ENCODE measurements at regions not wholly inside any gene's neighbourhood (a gene's known extent, or its start where the extent isn't known, plus 50 kb on each side); places are given as distances from the start of the nearest gene placed in this dataset.

GRCh38 chr5:17056141-17056631 is 120.1 kb upstream of the MYO10 start:
- TF ChIP-seq CTCF (conservative IDR thresholded peaks at IDR 0.05; ENCODE audit: low read depth in 2 of 2), result no peak
- TF ChIP-seq REST (IDR thresholded peaks at IDR 0.05; ENCODE audit: unreplicated experiment), result no peak
- no peak for TF ChIP-seq EZH2 (IDR thresholded peaks at IDR 0.05; ENCODE audit: low read depth, unreplicated experiment)
- no peak for TF ChIP-seq POLR2AphosphoS5 (IDR thresholded peaks at IDR 0.05; ENCODE audit: low read depth)
- no peak for TF ChIP-seq EZH2phosphoT487 (IDR thresholded peaks at IDR 0.05; ENCODE audit: unreplicated experiment)
